Activated CD4-positive, alpha-beta T cell treated with anti-CD3 and anti-CD28 coated beads for 4 hours (primary cell): ENCODE measurements at regions not wholly inside any gene's neighbourhood (a gene's known extent, or its start where the extent isn't known, plus 50 kb on each side); places are given as distances from the start of the nearest gene placed in this dataset.
"Not testable (repeated sequence)": the region's sequence is repeated elsewhere in the genome, so short reads cannot be mapped to it uniquely, and the experiment has no call there.

ENCODE experiments used
- DNase-seq, 2 donors: peaks; one replicate each; pipeline ENCODE4 v3.0.0-alpha.2; 2020

GRCh38 chrX:879756-880698 is 249.4 kb downstream of the SHOX start:
- not testable (repeated sequence) for DNase-seq

GRCh38 chrX:874061-874460 is 243.5 kb downstream of the SHOX start:
- no peak for DNase-seq

- no peak for DNase-seq
Measured at GRCh38 chrX:873016-873415, 242.4 kb downstream of the SHOX start.

- DNase-seq: no peak
Measured at GRCh38 chrX:872090-872489, 241.5 kb downstream of the SHOX start.

GRCh38 chrX:871626-872025 is 241.0 kb downstream of the SHOX start:
- DNase-seq: no peak

- no peak for DNase-seq
Measured at GRCh38 chrX:867966-868647, 237.5 kb downstream of the SHOX start.

GRCh38 chrX:867502-867901 is 236.9 kb downstream of the SHOX start:
- no peak for DNase-seq

GRCh38 chrX:866441-866990 is 235.9 kb downstream of the SHOX start:
- DNase-seq: no peak

GRCh38 chrX:865422-865821 is 234.8 kb downstream of the SHOX start:
- no peak for DNase-seq

- DNase-seq: no peak
Measured at GRCh38 chrX:861921-862320, 231.3 kb downstream of the SHOX start.

- DNase-seq: no peak
Measured at GRCh38 chrX:861340-861890, 230.8 kb downstream of the SHOX start.

- no peak for DNase-seq
Measured at GRCh38 chrX:859329-859728, 228.7 kb downstream of the SHOX start.

GRCh38 chrX:858542-859078 is 228.0 kb downstream of the SHOX start:
- no peak for DNase-seq

GRCh38 chrX:857376-857775 is 226.8 kb downstream of the SHOX start:
- no peak for DNase-seq

GRCh38 chrX:856566-857290 is 226.1 kb downstream of the SHOX start:
- no peak for DNase-seq

GRCh38 chrX:853304-853703 is 222.7 kb downstream of the SHOX start:
- no peak for DNase-seq

GRCh38 chrX:850471-850916 is 219.9 kb downstream of the SHOX start:
- DNase-seq: no peak

GRCh38 chrX:848386-848785 is 217.8 kb downstream of the SHOX start:
- DNase-seq: no peak

GRCh38 chrX:843306-843705 is 212.7 kb downstream of the SHOX start:
- DNase-seq: no peak

GRCh38 chrX:840556-840955 is 210.0 kb downstream of the SHOX start:
- no peak for DNase-seq

- DNase-seq: not testable (repeated sequence)
Measured at GRCh38 chrX:838666-839065, 208.1 kb downstream of the SHOX start.

- DNase-seq: not testable (repeated sequence)
Measured at GRCh38 chrX:835857-836256, 205.3 kb downstream of the SHOX start.

GRCh38 chrX:830532-830931 is 199.9 kb downstream of the SHOX start:
- no peak for DNase-seq
